ENCODE measurements at regions not wholly inside any gene's neighbourhood (a gene's known extent, or its start where the extent isn't known, plus 50 kb on each side); places are given as distances from the start of the nearest gene placed in this dataset.

GRCh38 chr11:104570078-104570701 is 328.1 kb downstream of the CASP12 start:
- no CpG with 5 or more reads among the region's 4 CpGs for WGBS, 2 experiments (ENCODE audit: extremely low coverage in 2 of 2, insufficient read length in 1 of 2)
- no peak overlapping the region for H3K9ac ChIP-seq (ENCODE audit: low read depth, low read length)
- dilution Hi-C loops (cut with HindIII; ENCODE audit: low sequenced_read_pairs, unreplicated experiment) = no loop called here

More at GRCh38 chr11:104570078-104570701, 328.1 kb downstream of the CASP12 start:
- in situ Hi-C loops (cut with MboI; ENCODE audit: low sequenced_read_pairs) (no loop called here), intact Hi-C loops (cut with micrococcal nuclease) (no loop called here)
- no peak overlapping the region for H4K5ac ChIP-seq (ENCODE audit: low read depth, low read length)
- H3K9me1 ChIP-seq (ENCODE audit: insufficient read depth, low read length) = no peaks in the 10 kb centered on the region
- POLR2A ChIA-PET (ENCODE audit: unreplicated experiment) = no interaction called here
- H3K27me3 ChIP-seq (ENCODE audit: control insufficient read depth, insufficient read depth, low read length) = no peaks in the 10 kb centered on the region
- H3K23ac ChIP-seq (ENCODE audit: low read depth, low read length) = no peak overlapping the region
- H3K79me1 ChIP-seq (ENCODE audit: low read depth in 1 of 2, low read length in 2 of 2) = no peaks in the 10 kb centered on the region
- H3K36me3 ChIP-seq (ENCODE audit: control insufficient read depth, insufficient read depth, low read length) = no peaks in the 10 kb centered on the region
- H2AFZ ChIP-seq (replicated peaks; ENCODE audit: low read length, poor library complexity) = no peak overlapping the region
- H3K14ac ChIP-seq (replicated peaks; ENCODE audit: low read depth, low read length) = no peak overlapping the region
- no TSS peak for BruUV-seq (replicated peaks)
- no peak for TF ChIP-seq CHD1 (IDR thresholded peaks at IDR 0.05; ENCODE audit: low read depth, low read length)
- H2BK5ac ChIP-seq (ENCODE audit: low read depth, low read length, poor library complexity, severe bottlenecking) = no peak overlapping the region
- no peak for DNase-seq
- H4K91ac ChIP-seq (ENCODE audit: insufficient read depth, low read depth, low read length) = no peak overlapping the region
- no peak overlapping the region for H2AK5ac ChIP-seq (ENCODE audit: low read depth, low read length)
- H3K4me1 ChIP-seq (ENCODE audit: control insufficient read depth, insufficient read depth, low read length) = 0 out of 2 replicates have a peak, but pooled peaks cover 2% of the 10 kb centered on the region
- H2BK20ac ChIP-seq (ENCODE audit: low read depth, low read length) = no peak overlapping the region
- H3K4me3 ChIP-seq (ENCODE audit: insufficient read depth, low read depth, low read length) = no peak overlapping the region
- H3K4me2 ChIP-seq (ENCODE audit: low read depth, low read length) = no peak overlapping the region
- H2AK9ac ChIP-seq (replicated peaks; ENCODE audit: low read depth, low read length, poor library complexity) = no peak overlapping the region
- no peak overlapping the region for H3K56ac ChIP-seq (ENCODE audit: extremely low read depth, insufficient read depth, low read length)
- no peak overlapping the region for H4K8ac ChIP-seq (ENCODE audit: low read depth in 2 of 2, low read length in 2 of 2)
- no peak overlapping the region for H3K27ac ChIP-seq (ENCODE audit: insufficient read depth, low read length)
- CTCF ChIA-PET = no interaction called here
- no peak for ATAC-seq (ENCODE audit: low read depth)
- H3K18ac ChIP-seq (ENCODE audit: low read depth, low read length) = no peak overlapping the region
- no peak overlapping the region for H2BK15ac ChIP-seq (ENCODE audit: low read depth, low read length)
- H2BK120ac ChIP-seq (ENCODE audit: low read depth, low read length) = no peak overlapping the region
- H4K20me1 ChIP-seq (ENCODE audit: insufficient read depth, low read length) = no peaks in the 10 kb centered on the region
- H3K4ac ChIP-seq (ENCODE audit: low read depth, low read length) = no peak overlapping the region
- no peaks in the 10 kb centered on the region for H3K9me3 ChIP-seq (ENCODE audit: control insufficient read depth, insufficient read depth, low read length)

All from IMR-90 (cell line).